ENCODE measurements at regions not wholly inside any gene's neighbourhood (a gene's known extent, or its start where the extent isn't known, plus 50 kb on each side); places are given as distances from the start of the nearest gene placed in this dataset.

DNA sequence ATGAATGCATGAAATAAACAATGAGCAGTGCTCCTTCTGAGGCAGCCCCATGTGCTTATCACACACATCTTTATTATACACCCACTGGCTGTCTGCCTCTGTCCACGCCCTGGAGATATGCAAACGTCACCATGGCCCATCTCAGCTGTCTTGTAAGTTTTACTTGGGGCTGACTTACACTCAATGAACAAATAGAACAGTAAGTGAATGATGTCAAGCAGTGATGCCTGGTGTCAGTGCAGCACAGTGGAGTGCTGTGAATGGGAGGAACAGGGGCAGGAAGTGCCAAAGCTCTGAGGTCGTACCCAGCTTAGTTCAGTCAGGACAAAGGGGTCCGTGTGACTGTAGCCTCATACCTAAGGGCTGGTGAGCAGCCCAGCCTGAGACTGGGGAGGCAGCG is 659.5 kb upstream of the HS6ST1 start:
- no peak for TF ChIP-seq CTCF (IDR thresholded peaks at IDR 0.05; ENCODE audit: low read depth, low read length, poor library complexity, severe bottlenecking)
- TF ChIP-seq EZH2phosphoT487 (IDR thresholded peaks at IDR 0.05; ENCODE audit: borderline replicate concordance, low read length), result no peak

All from DOHH2 (cell line).